ENCODE measurements at regions not wholly inside any gene's neighbourhood (a gene's known extent, or its start where the extent isn't known, plus 50 kb on each side); places are given as distances from the start of the nearest gene placed in this dataset.

GRCh38 chr4:91909963-91910362 lies 393.8 kb upstream of the GRID2 start:
- no peak overlapping the region for H3K27ac ChIP-seq (ENCODE audit: low read depth in 1 of 2, low read length in 2 of 2)
- H3K4me3 ChIP-seq (ENCODE audit: low read depth in 1 of 3, low read length in 3 of 3): no peak overlapping the region
- no peak overlapping the region for H3K9ac ChIP-seq (ENCODE audit: low read depth in 1 of 2, low read length in 2 of 2)
- H3K4me1 ChIP-seq (ENCODE audit: control insufficient read depth in 4 of 4, insufficient read depth in 4 of 4, low read length in 3 of 4): peaks cover 0 to 10% (median 6%) of the 10 kb centered on the region in 4 donors
- H3K36me3 ChIP-seq (ENCODE audit: control insufficient read depth in 4 of 4, insufficient read depth in 3 of 4, low read depth in 1 of 4, low read length in 3 of 4): no peaks in the 10 kb centered on the region
- H3K27me3 ChIP-seq (ENCODE audit: control insufficient read depth in 4 of 4, insufficient read depth in 4 of 4, low read length in 3 of 4): no peaks in the 10 kb centered on the region
- no peaks in the 10 kb centered on the region for H3K9me3 ChIP-seq (ENCODE audit: control insufficient read depth in 4 of 4, low read length in 3 of 4)
- WGBS: 72% methylated on average over 2 of the region's 2 CpGs
- DNase-seq (ENCODE audit: low spot score): no peak
- TF ChIP-seq MAX (IDR thresholded peaks at IDR 0.05) (no peak), ATF3 (IDR thresholded peaks at IDR 0.05) (no peak), RXRA (IDR thresholded peaks at IDR 0.05) (no peak), FOXA1 (IDR thresholded peaks at IDR 0.05) (no peak), TAF1 (conservative IDR thresholded peaks at IDR 0.05) (no peak), REST (IDR thresholded peaks at IDR 0.05) (no peak), NR2F2 (IDR thresholded peaks at IDR 0.05) (no peak), RAD21 (IDR thresholded peaks at IDR 0.05) (no peak), CTCF (IDR thresholded peaks at IDR 0.05; ENCODE audit: low read depth, low read length, missing input control) (no peak), FOXA2 (IDR thresholded peaks at IDR 0.05) (no peak), HNF4G (IDR thresholded peaks at IDR 0.05) (no peak), HNF4A (conservative IDR thresholded peaks at IDR 0.05) (no peak), ZBTB33 (IDR thresholded peaks at IDR 0.05) (no peak), GABPA (IDR thresholded peaks at IDR 0.05 in 1 of 2, conservative IDR thresholded peaks at IDR 0.05 in 1 of 2) (no peak), JUND (IDR thresholded peaks at IDR 0.05) (no peak)

GRCh38 chr4:91914176-91914804 lies 389.5 kb upstream of the GRID2 start:
- 44% methylated on average over 1 of the region's 1 CpG for WGBS
- no peak for DNase-seq (ENCODE audit: low spot score)
- Histone ChIP-seq H3K4me3 (ENCODE audit: low read depth in 1 of 3, low read length in 3 of 3) (no peak overlapping the region), H3K4me1 (ENCODE audit: control insufficient read depth in 4 of 4, insufficient read depth in 4 of 4, low read length in 3 of 4) (peaks cover 0 to 10% (median 6%) of the 10 kb centered on the region in 4 donors), H3K9me3 (ENCODE audit: control insufficient read depth in 4 of 4, low read length in 3 of 4) (no peaks in the 10 kb centered on the region), H3K27me3 (ENCODE audit: control insufficient read depth in 4 of 4, insufficient read depth in 4 of 4, low read length in 3 of 4) (no peaks in the 10 kb centered on the region), H3K36me3 (ENCODE audit: control insufficient read depth in 4 of 4, insufficient read depth in 3 of 4, low read depth in 1 of 4, low read length in 3 of 4) (no peaks in the 10 kb centered on the region), H3K9ac (ENCODE audit: low read depth in 1 of 2, low read length in 2 of 2) (no peak overlapping the region), H3K27ac (ENCODE audit: low read depth in 1 of 2, low read length in 2 of 2) (peak overlapping the region in 1 of 2 donors; percentile 57)
- TF ChIP-seq ATF3 (IDR thresholded peaks at IDR 0.05) (peak; percentile 86), JUND (IDR thresholded peaks at IDR 0.05) (peak; percentile 68 to 82), RAD21 (IDR thresholded peaks at IDR 0.05) (peak; percentile 47 to 54), RXRA (IDR thresholded peaks at IDR 0.05) (peak; percentile 72 to 77), HNF4G (IDR thresholded peaks at IDR 0.05) (no peak), SP1 (IDR thresholded peaks at IDR 0.05) (peak; percentile 65), YY1 (IDR thresholded peaks at IDR 0.05) (peak; percentile 61), GABPA (IDR thresholded peaks at IDR 0.05 in 1 of 2, conservative IDR thresholded peaks at IDR 0.05 in 1 of 2) (no peak), REST (IDR thresholded peaks at IDR 0.05) (no peak), MAX (IDR thresholded peaks at IDR 0.05) (peak; percentile 27)
